Mesodermal cell (in vitro differentiated cells): ENCODE measurements at regions not wholly inside any gene's neighbourhood (a gene's known extent, or its start where the extent isn't known, plus 50 kb on each side); places are given as distances from the start of the nearest gene placed in this dataset.

Experiments used
- H3K27ac ChIP-seq: 2 replicates; pipeline ENCODE4 v1.7.0; 2013; ENCODE audit warnings: mild to moderate bottlenecking, low read depth, low read length, moderate library complexity; ENCODE audit not compliant: severe bottlenecking
- H3K36me3 ChIP-seq: 2 replicates; pipeline ENCODE4 v1.7.1; 2013; ENCODE audit warnings: mild to moderate bottlenecking, low read length, moderate library complexity; ENCODE audit not compliant: control insufficient read depth, insufficient read depth
- H3K4me1 ChIP-seq: one replicate; pipeline ENCODE4 v1.7.1; 2013; ENCODE audit warnings: mild to moderate bottlenecking, low read length; ENCODE audit not compliant: insufficient read depth, control insufficient read depth, poor library complexity, severe bottlenecking
- H3K4me3 ChIP-seq: 2 replicates; pipeline ENCODE4 v1.7.0; 2013; ENCODE audit warnings: low read length, control low read depth, mild to moderate bottlenecking; ENCODE audit not compliant: insufficient read depth, poor library complexity, severe bottlenecking; ENCODE audit errors: extremely low read depth
- H3K9me3 ChIP-seq: 2 replicates; pipeline ENCODE4 v1.7.1; 2013; ENCODE audit warnings: mild to moderate bottlenecking, low read length, moderate library complexity; ENCODE audit not compliant: control insufficient read depth
- WGBS, 2 experiments: methylation state at CpG; one replicate each; pipeline ENCODE4 v1.1.5; 2013; ENCODE audit warnings: missing lambda C conversion rate in 2 of 2; ENCODE audit not compliant: insufficient coverage in 2 of 2; 5-methylcytosine and 5-hydroxymethylcytosine counted together

DNA sequence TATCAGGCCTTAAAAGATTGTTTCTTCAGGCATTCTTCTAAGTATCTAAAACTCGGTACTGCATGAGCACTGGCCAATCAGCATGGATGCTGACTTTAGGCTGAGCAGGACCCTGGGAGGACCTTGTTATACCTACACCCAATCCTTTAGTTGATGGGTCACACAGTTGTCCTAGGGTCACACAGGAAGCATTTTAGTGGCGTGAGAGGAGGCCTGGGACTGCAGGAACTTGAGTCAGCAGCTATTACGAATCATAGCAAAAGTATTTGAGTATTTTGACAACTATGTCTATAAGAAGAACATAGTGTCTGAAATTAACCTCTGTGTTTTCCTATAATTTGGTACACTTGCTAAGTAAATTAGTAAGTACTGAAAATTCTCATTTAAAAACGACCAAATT, 741.4 kb downstream of the HACE1 start:
- no peak overlapping the region for H3K4me3 ChIP-seq
- H3K36me3 ChIP-seq, result no peaks in the 10 kb centered on the region
- no peaks in the 10 kb centered on the region for H3K4me1 ChIP-seq
- WGBS, 2 experiments, result 67 to 83% methylated on average over 2 of the region's 4 CpGs
- no peaks in the 10 kb centered on the region for H3K9me3 ChIP-seq
- peak overlapping the region; percentile 4 for H3K27ac ChIP-seq

DNA sequence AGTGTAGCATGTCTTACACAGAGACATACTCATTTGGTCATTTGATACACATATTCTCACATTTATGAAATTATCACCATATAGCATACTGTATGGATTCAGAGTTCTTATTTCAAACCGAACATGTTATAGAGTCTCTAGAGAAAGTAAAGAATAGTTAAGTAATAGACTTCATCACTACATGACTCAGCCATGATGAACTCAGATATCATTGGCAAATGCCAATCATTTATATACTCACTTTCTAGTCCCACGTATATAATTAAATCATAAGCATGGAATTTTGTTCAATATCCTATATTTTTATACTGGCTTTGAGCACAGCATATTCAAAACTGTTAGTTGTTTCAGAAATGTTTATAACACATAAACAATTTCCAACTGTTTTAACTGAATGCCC, 749.9 kb downstream of the HACE1 start:
- WGBS, 2 experiments, result no CpG with 5 or more reads among the region's 2 CpGs
- Histone ChIP-seq H3K4me3 (no peak overlapping the region), H3K9me3 (no peaks in the 10 kb centered on the region), H3K36me3 (no peaks in the 10 kb centered on the region), H3K27ac (no peak overlapping the region), H3K4me1 (no peaks in the 10 kb centered on the region)

DNA sequence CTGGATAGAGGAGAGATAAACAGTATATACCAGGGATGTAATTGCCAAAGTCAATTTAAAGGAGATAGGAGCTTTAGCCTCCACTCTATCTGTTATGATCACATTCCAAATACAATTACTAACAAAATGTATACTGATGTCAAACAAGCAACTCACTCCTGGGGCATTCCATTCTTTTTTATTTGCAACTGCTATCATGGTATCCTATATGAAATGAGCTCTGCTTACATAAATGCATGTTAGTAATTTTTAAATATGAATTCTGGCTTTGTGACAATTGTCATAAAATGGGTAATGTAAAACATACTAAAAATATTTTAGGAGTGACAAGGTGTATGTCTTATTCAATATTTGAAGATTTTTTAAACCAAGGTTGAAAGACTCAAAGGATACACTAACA, 751.1 kb downstream of the HACE1 start:
- no peaks in the 10 kb centered on the region for H3K9me3 ChIP-seq
- no peaks in the 10 kb centered on the region for H3K4me1 ChIP-seq
- H3K36me3 ChIP-seq, result no peaks in the 10 kb centered on the region
- H3K27ac ChIP-seq, result no peak overlapping the region
- no peak overlapping the region for H3K4me3 ChIP-seq

DNA sequence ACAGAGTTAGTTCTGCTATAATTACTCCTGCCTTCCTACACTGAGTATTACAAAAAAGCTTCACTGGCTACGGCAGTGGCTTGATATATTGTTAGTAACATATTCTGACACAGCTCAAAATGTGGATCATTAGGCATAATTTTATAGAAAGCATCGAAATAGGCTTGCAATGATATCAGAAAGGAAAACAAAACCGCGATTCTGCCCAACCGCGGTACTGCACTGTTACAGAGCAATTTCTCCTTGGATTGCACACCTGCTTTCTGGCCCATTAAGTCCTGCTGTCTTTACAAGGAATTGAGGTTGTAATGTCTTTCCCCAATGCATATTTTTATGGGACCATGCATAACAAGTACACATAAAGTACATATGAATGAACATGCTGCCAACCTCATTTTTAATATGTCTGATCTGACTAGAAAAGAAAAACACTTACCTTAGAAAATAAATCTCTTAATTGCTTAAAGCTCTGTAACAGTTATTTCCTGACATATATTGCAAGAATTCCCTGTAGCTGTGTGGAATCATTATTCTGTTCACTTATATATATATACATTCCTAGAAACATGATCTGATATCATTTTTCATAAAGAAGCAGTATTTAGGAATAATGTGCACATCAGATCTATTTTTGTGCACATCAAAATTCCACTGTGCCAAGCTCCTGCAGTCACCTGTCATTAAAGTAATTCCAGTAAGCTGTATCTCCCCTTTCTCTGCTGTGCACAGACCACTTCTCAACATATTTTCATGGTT, 763.9 kb downstream of the HACE1 start:
- H3K9me3 ChIP-seq, result no peaks in the 10 kb centered on the region
- no peaks in the 10 kb centered on the region for H3K36me3 ChIP-seq
- H3K4me3 ChIP-seq, result no peak overlapping the region
- no peaks in the 10 kb centered on the region for H3K4me1 ChIP-seq
- no peak overlapping the region for H3K27ac ChIP-seq
- WGBS, 2 experiments, result 91 to 98% methylated on average over 5 of the region's 6 CpGs

DNA sequence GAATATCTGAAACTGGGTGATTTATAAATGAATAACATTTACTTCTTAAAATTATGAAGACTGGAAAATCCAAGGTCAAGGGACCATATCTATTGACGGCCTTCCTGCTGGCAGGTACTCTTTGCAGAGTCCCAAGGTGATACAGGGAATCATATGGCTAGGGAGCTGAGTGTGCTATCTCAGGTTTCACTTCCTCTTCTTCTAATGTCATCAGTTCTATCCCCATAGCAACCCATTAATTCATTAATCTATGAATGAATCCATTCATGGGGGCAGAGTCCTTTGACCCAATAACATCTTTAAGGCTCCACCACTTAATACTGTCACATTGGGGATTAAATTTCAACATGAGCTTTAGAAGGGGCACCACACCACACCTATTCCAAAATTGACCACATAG, 772.0 kb downstream of the HACE1 start:
- WGBS, 2 experiments, result 100% methylated on average over 1 of the region's 1 CpG; no CpG with 5 or more reads in 1 of the 2 experiments
- no peak overlapping the region for H3K27ac ChIP-seq
- no peak overlapping the region for H3K4me3 ChIP-seq
- no peaks in the 10 kb centered on the region for H3K9me3 ChIP-seq
- no peaks in the 10 kb centered on the region for H3K36me3 ChIP-seq
- H3K4me1 ChIP-seq, result no peaks in the 10 kb centered on the region

DNA sequence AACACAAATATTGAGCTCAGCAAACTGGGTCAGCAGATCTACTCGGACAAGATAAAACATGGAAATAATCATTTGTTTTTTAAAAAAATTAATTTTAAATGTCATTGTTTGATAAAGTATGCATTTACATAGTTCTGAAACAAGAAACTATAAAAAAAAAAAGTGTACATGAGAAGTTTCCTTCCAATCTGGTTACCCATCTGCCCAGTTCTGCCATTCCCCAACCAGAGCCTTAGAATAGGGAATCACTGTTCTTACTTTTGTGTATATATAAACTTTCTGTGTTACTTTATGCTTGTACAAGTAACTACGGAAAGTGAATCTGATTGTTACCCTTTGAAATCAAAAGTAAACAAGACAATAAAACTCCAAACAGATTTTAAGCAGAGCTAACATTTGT, 791.4 kb downstream of the HACE1 start:
- no peak overlapping the region for H3K4me3 ChIP-seq
- H3K4me1 ChIP-seq, result no peaks in the 10 kb centered on the region
- WGBS, 2 experiments, result no CpG with 5 or more reads among the region's 2 CpGs
- H3K9me3 ChIP-seq, result no peaks in the 10 kb centered on the region
- no peaks in the 10 kb centered on the region for H3K36me3 ChIP-seq
- no peak overlapping the region for H3K27ac ChIP-seq

DNA sequence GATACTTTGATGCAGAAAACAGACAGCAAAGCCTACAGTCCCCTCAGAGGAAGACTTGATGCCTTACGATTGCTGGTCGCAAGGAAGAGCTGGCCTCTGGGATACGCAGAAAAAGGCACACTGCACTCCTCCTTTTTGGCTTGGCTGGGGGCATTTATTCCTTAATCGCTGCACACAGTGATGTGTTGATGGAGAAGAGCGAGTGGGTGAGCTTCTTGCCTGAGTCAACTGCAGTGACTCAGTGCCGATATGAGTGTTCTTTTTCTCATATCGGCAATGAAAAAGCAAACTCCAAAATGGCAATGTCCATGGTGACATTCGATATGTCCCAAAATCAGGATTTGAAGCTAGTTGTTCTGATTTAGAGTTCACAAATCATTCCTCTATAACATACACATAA, 794.8 kb downstream of the HACE1 start:
- 77 to 98% methylated on average over 5 to 7 of the region's 8 CpGs for WGBS, 2 experiments
- no peaks in the 10 kb centered on the region for H3K4me1 ChIP-seq
- no peak overlapping the region for H3K27ac ChIP-seq
- no peak overlapping the region for H3K4me3 ChIP-seq
- no peaks in the 10 kb centered on the region for H3K9me3 ChIP-seq
- no peaks in the 10 kb centered on the region for H3K36me3 ChIP-seq

DNA sequence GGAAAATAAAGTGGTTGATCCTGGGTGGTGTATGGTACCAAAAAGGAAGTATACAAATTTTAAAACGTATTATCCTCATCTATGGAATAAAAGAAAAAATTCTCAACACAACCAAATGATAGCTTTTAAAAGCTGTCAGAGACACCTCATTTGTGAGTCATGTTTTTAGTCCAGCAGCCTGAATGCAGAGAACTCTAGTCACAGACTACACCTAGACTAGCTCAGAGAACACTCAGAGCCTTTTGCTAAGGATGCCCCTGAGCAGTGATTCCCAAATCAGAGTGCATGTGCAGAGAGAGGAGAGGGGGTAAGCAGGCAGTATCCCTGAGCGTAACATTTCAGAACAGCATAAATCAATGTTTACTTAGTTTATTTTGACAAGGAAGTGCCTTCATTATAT, 809.3 kb downstream of the HACE1 start:
- no peaks in the 10 kb centered on the region for H3K4me1 ChIP-seq
- no peaks in the 10 kb centered on the region for H3K36me3 ChIP-seq
- no peaks in the 10 kb centered on the region for H3K9me3 ChIP-seq
- H3K27ac ChIP-seq, result no peak overlapping the region
- H3K4me3 ChIP-seq, result no peak overlapping the region
- 100% methylated on average over 1 of the region's 2 CpGs; no CpG with 5 or more reads in 1 of the 2 experiments for WGBS, 2 experiments

DNA sequence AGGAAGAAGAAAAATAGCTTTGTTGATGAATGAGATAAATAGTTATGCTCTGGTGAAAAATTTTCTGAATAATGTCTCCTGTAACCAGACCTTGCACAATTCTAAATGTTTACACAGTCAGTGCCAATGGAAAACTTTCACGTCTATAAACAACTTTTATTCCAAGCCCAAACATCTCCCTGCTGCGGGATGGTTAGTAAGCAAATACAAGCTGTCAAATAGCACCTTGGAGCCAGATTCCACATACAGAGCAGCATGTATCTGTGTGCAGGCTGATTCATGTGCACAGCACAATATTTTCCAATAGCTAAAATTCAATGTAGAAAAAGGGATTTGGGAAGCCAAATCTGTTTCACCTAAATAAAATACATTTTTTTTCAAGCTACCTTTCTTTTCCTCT, 813.3 kb downstream of the HACE1 start:
- Histone ChIP-seq H3K4me3 (no peak overlapping the region), H3K27ac (no peak overlapping the region), H3K9me3 (no peaks in the 10 kb centered on the region), H3K36me3 (no peaks in the 10 kb centered on the region), H3K4me1 (no peaks in the 10 kb centered on the region)
- 90 to 100% methylated on average over 1 of the region's 2 CpGs for WGBS, 2 experiments

DNA sequence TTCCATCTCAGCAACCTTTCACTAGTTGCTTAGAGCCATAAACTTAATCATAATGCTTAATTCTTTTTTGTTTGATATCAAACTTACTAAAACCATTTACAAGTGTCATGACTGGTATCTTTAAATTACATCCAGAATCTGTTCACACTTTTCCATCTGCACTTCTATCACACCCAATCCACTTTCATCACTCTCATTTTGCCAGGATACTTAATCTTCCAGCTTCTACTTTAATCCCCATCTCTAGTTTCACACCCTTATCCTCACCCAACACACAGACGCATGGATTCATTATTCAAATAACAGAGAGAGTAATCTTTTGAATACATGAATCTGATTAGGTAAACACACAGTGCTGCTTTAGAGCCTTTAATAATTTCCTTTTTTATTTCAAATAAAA, 828.4 kb downstream of the HACE1 start:
- no CpG with 5 or more reads among the region's 1 CpG for WGBS, 2 experiments
- H3K36me3 ChIP-seq, result no peaks in the 10 kb centered on the region
- no peaks in the 10 kb centered on the region for H3K4me1 ChIP-seq
- H3K9me3 ChIP-seq, result no peaks in the 10 kb centered on the region
- H3K27ac ChIP-seq, result no peak overlapping the region
- H3K4me3 ChIP-seq, result no peak overlapping the region

DNA sequence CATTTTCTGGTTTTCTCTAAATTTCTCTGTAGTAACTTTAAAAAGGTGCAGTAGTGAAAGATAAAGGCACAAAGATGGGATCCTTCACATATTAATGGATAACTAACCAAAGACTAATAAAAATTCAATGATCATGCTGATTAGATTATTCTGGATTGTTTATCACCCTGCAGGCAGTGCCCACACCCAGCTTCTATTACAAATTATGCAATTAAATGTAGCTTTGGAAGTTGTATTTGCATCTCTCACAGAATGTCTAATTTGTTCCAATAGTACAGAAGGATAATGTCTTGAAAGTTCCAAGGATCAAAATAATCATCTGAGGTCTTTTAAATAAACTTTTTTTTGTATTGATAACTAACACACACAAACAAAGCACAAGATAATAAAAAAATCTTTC, 837.6 kb downstream of the HACE1 start:
- H3K9me3 ChIP-seq, result no peaks in the 10 kb centered on the region
- no peaks in the 10 kb centered on the region for H3K4me1 ChIP-seq
- no peak overlapping the region for H3K27ac ChIP-seq
- H3K36me3 ChIP-seq, result no peaks in the 10 kb centered on the region
- no peak overlapping the region for H3K4me3 ChIP-seq
